ENCODE measurements at regions not wholly inside any gene's neighbourhood (a gene's known extent, or its start where the extent isn't known, plus 50 kb on each side); places are given as distances from the start of the nearest gene placed in this dataset. TPM values are rescaled to one million over a fixed set of nuclear protein-coding genes. Genes with fewer than 3 reads are reported as not detected.

DNA sequence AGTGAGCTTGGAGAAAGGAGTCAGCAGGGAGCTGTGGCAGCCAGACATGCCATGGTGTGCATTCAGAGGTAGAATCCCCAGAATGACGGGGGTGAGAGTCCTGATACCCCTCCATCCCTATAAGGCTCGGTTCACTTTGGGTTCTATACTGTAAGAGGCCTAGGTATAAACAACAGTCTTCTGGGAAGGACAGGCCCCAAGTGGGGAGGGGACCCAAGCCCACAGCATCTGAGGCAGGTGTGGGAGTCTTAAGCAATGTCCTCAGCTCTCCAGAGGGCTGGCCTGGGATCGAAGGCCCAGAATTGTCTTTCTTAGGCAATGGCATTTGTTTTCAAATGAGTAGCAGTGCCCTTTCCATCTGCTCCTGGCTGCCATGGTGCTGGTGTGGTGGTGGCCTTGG lies 50.2 kb upstream of the MAMLD1 start:
- Histone ChIP-seq H2AFZ (no peak overlapping the region), H3K4me3 (no peak overlapping the region), H3K4me1 (ENCODE audit: insufficient read depth) (no peaks in the 10 kb centered on the region), H3K9ac (no peak overlapping the region), H4K20me1 (ENCODE audit: insufficient read depth) (no peaks in the 10 kb centered on the region), H3K27me3 (replicated peaks; ENCODE audit: insufficient read depth) (no peaks in the 10 kb centered on the region), H3K9me3 (ENCODE audit: low read depth) (no peaks in the 10 kb centered on the region), H3F3A (ENCODE audit: insufficient read depth) (no peaks in the 10 kb centered on the region), H3K4me2 (ENCODE audit: unreplicated experiment) (no peak overlapping the region), H3K79me2 (ENCODE audit: insufficient read depth) (no peaks in the 10 kb centered on the region), H3K9me2 (ENCODE audit: insufficient read depth) (no peaks in the 10 kb centered on the region), H3K27ac (no peak overlapping the region), H3K36me3 (ENCODE audit: low read depth) (no peaks in the 10 kb centered on the region)
- DNase-seq: no peak
- in situ Hi-C loops (cut with MboI): no loop called here
- no peak for TF ChIP-seq EZH2 (IDR thresholded peaks at IDR 0.05; ENCODE audit: insufficient read depth, poor library complexity, severe bottlenecking)
- no peak for TF ChIP-seq EZH2phosphoT487 (IDR thresholded peaks at IDR 0.05; ENCODE audit: insufficient read depth, low read depth)
- 30 to 86% methylated on average over 1 to 3 of the region's 3 CpGs for WGBS, 2 experiments (ENCODE audit: low coverage in 1 of 2, low lambda C conversion rate in 2 of 2, missing lambda C conversion rate in 2 of 2)

MicroRNA genes in the stretch of these regions (microRNA counts, 767-probe panel; counts per million panel counts)
- 447 counts per million, percentile 86 among the panel's probes with 10 or more counts for microRNA hsa-miR-2114-5p

Small RNA genes lying in the stretch of these regions (microRNA-seq; reads per million reads assigned to microRNA genes)
- gene MIR2114 (ENCODE audit: borderline number of aligned reads): 2.6 reads per million

Small RNA genes lying in the stretch of these regions (small RNA-seq; reads per million reads assigned to genes)
- gene MIR2114 (ENCODE audit: low read depth, low replicate concordance): not detected
